NCI-H748 (cell line): ENCODE measurements at regions not wholly inside any gene's neighbourhood (a gene's known extent, or its start where the extent isn't known, plus 50 kb on each side); places are given as distances from the start of the nearest gene placed in this dataset.

ENCODE experiments used
- DNase-seq: peaks from one replicate; lab custom pipeline; 2025; ENCODE audit not compliant: unreplicated experiment; lab: John Stamatoyannopoulos, UW

- DNase-seq = no peak
These were observed 94.6 kb upstream of the SLC6A6 start for GRCh38 chr3:14307656-14308302.

DNA sequence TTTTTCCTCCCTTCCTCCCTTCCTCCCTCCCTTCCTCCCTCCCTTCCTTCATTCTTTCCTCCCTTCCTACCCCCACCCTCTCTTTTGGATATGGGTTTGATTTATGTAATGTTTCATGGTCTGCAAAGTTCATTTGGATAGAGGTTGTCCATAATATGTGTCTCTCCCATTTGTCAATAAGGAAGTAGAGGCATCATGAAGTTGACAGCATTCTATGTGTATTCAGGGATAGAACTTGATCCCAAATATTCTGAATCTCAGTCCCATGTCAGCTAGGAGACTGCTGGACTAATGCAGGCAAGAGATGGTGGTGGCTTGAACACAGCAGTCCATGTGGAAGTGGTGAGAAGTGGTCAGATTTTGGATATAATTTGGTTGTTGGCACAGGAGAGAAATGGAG lies 90.7 kb upstream of the SLC6A6 start:
- no peak for DNase-seq

GRCh38 chr3:14312375-14312774 lies 90.0 kb upstream of the SLC6A6 start:
- no peak for DNase-seq

DNA sequence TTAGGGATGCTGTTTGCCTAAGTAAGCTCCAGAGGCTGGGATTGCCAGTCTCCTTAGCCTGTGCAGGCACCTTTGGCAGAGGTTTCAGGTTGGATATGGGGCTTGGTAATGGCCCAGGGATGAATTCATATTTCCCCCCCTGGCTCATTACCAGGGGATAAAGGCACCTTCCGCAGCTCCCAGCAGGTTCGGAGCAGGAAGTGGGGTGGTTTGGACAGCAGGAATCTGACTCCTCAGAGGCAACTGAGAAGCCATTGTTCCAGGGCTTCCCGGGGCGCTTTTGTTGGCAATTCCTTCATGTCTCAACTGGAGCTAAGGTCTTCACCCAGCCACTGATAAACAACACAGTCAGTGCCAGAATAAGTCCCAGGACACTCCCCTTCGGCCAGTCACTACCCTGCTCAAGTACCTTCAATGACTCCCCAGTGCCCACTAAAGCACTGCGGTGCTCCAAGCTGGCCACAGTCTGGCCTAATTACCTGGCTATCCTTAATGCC lies 85.3 kb upstream of the SLC6A6 start:
- no peak for DNase-seq

DNA sequence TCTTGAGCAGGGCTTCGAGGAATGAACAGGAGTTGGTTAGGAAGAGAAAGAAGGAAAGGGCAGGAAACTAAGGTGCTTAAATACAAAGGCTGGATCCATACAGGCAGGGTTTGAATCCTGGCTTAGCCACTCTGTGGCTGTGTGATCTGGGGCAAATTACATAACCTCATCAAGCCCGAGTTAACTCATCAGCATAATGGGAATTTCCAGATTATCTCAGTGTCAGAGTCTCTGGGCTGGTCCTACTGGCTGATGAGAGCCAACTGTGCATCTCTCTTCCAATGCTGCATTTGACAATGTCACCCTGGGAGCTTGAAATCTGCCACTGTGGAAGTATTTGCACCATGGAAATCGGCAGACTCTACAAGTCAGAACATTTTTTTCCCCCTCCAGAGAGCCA lies 83.8 kb upstream of the SLC6A6 start:
- no peak for DNase-seq

- DNase-seq = peak; percentile 41
These were observed 82.7 kb upstream of the SLC6A6 start for GRCh38 chr3:14319654-14320182.

DNA sequence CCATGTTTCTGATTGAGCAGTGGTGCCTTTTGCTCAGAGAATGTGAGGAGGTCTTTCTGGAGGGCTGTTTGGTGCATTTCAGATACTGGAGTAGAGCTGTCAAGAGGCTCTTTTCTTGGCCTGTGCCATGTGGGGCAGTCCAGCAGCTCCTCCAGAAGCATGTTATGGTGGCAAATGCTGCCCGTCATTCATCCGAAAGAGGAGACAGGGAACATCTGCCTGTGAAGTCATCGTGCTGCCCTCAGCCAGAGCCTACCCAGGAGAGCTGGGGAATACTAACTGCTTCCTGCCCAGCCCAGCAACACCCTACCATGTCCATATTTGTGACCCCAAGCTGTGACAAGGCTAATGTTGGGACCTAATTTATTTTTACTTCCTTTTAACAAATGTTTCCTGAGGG lies 82.2 kb upstream of the SLC6A6 start:
- DNase-seq = no peak

GRCh38 chr3:14322001-14322400 lies 80.4 kb upstream of the SLC6A6 start:
- no peak for DNase-seq

GRCh38 chr3:14322667-14323295 lies 79.6 kb upstream of the SLC6A6 start:
- no peak for DNase-seq

GRCh38 chr3:14323401-14324223 lies 78.8 kb upstream of the SLC6A6 start:
- DNase-seq = no peak

GRCh38 chr3:14324224-14324944 lies 78.0 kb upstream of the SLC6A6 start:
- DNase-seq = no peak

DNA sequence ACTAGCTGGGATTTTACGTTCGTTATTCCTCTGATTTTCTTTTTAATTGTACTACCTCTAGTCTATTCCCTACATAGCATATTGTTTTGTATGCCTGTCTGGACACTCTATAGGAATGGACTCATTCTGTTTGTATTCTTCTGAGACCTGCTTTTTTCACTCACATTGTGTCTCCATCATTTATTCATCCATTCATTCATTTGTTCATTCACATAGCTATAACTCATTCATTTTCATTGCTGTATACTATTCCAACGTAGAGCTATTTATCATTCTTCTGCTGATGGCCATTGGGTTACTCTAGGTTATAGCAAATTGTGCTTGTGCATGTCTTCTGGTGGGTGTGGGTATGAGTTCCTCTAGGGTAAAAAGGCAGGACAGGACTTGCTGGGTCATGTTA lies 74.0 kb upstream of the SLC6A6 start:
- DNase-seq = no peak

GRCh38 chr3:14329116-14329830 lies 73.1 kb upstream of the SLC6A6 start:
- peak; percentile 94 for DNase-seq

DNA sequence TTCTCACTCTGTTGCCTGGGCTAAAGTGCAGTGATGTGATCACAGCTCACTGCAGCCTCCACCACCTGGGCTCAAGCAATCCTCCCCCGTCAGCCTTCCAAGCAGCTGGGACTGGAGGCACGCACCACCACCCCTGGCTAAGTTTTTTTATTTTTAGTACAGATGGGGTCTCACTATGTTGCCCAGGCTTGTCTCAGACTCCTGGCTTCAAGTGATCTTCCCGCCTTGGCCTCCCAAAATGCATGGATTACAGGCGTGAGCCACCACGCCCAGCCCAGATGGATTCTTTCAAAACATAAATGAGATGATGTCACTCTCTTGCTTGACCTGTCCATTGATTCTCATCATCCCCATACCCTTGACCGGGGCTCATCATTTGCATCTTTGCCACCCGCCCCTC lies 72.6 kb upstream of the SLC6A6 start:
- DNase-seq = peak; percentile 13

DNA sequence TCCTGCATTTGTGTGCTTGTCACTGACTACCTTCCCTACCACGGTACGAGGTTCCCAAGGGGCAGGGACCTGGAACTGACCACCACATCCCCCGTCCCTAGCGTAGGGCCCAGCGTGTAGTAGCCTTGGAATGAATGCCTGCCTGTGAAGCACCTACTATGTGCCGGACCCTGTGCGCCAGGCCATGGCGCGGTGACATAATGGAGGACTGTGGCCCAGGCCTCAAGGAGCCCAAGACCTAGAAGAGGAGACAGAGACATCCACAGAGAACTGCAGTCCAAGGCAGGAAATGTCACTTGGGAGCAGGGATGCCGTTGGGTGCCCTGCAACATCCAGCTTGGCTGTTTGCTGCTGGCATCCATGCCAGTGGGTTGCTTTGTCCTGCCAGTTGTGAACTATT lies 71.9 kb upstream of the SLC6A6 start:
- DNase-seq = no peak

DNA sequence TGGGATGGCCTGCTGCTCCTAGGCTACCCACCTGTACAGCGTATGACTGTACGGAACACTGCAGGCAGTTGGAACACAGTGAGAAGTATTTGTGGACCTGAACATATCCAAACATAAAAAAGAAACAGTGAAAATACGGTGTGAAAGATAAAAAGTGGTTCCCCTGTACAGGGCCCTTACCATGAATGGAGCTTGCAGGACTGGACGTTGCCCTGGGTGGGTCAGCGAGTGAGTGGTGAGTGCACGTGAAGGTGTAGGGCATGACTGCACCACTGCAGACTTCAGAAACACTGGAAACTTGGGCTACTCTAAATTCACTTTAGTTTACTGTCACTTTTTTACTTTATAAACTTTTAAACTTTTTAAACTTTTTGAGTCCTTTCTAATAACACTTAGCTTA lies 71.2 kb upstream of the SLC6A6 start:
- no peak for DNase-seq

GRCh38 chr3:14332392-14332791 lies 70.0 kb upstream of the SLC6A6 start:
- no peak for DNase-seq

DNA sequence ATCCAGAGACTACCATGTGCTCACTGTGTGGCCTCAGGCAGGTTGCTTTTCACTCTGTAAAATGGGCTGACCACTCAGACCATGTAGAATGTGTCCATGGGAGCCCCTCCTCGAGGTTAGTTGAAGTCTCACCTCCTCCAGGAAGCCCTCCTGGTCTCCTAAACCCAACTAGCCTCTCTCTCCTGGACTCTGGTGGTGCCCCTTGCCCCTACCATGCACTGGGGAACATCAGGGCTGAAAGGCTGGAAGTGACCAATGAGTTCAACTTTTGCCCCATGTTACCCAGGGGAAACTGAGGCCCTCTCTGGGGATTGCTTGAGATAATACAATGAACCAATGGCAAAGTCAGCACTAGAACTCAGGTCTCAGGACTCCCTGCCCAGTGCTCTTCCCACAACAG lies 69.2 kb upstream of the SLC6A6 start:
- DNase-seq = no peak

DNA sequence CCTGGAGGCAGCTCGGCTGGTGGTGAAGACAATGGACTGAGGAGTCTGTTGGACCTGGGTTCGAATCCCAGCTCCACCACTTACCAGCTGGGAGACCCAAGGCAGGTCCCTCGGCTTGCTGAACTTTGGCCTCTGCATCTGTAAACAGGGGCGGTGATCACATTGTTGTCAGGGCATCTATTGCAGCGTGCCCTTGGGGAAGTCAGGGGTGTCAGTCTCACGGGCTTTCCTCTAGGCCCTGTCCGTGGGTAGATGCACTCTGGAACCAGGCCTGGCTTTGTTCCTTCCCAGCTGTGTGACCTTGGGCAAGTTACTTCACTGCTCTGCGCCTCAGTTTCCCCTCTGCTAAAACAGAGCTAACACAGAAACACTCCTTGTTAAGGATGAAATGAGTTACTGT lies 68.8 kb upstream of the SLC6A6 start:
- no peak for DNase-seq

- no peak for DNase-seq
These were observed 68.3 kb upstream of the SLC6A6 start for GRCh38 chr3:14334136-14334535.

DNA sequence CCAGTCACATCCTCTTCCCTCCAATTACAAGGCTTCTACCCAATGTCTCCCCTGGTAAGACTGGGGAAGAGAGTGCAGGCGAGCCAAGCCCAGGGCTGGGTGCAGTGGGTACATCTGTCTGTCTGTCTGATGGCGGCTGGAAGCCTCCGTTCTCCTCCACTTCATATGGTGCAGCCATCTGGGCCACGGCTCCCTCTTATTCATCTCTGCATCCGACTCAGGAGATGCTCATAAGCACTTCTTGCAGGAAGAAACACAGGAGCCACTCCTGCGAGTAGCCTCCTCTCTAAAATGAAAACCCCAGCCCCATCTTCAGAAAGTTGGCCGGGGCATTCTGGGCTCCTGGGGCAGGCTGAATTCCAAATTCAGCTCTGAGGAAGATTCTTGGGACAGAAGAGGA lies 67.5 kb upstream of the SLC6A6 start:
- no peak for DNase-seq
